ENCODE measurements at regions not wholly inside any gene's neighbourhood (a gene's known extent, or its start where the extent isn't known, plus 50 kb on each side); places are given as distances from the start of the nearest gene placed in this dataset.

- TF ChIP-seq MAX (IDR thresholded peaks at IDR 0.05) (no peak), SRF (IDR thresholded peaks at IDR 0.05; ENCODE audit: low read depth) (no peak), YY1 (IDR thresholded peaks at IDR 0.05; ENCODE audit: extremely low read depth, insufficient replicate concordance, low read depth, low read length) (no peak), CTCF (IDR thresholded peaks at IDR 0.05 in 2 of 3, conservative IDR thresholded peaks at IDR 0.05 in 1 of 3; ENCODE audit: borderline replicate concordance in 1 of 3, insufficient read depth in 1 of 3, low read depth in 2 of 3, low read length in 2 of 3) (no peak), CBX3 (IDR thresholded peaks at IDR 0.05; ENCODE audit: low read depth) (no peak), REST (IDR thresholded peaks at IDR 0.05; ENCODE audit: low read depth) (no peak), EZH2 (IDR thresholded peaks at IDR 0.05) (no peak), SIN3A (IDR thresholded peaks at IDR 0.05; ENCODE audit: low read depth) (no peak), FOSL1 (IDR thresholded peaks at IDR 0.05; ENCODE audit: low read depth) (no peak), POLR2A (IDR thresholded peaks at IDR 0.05; ENCODE audit: borderline replicate concordance, extremely low read depth, insufficient read depth, insufficient read length) (no peak), POLR2AphosphoS5 (IDR thresholded peaks at IDR 0.05; ENCODE audit: low read depth, low read length) (no peak), ZBTB33 (IDR thresholded peaks at IDR 0.05; ENCODE audit: extremely low read depth, insufficient replicate concordance, low read length) (no peak)
These were observed 365.6 kb upstream of the UBE2E3 start for GRCh38 chr2:180614776-180615175.
